Astrocyte (in vitro differentiated cells and primary cell): ENCODE measurements at regions not wholly inside any gene's neighbourhood (a gene's known extent, or its start where the extent isn't known, plus 50 kb on each side); places are given as distances from the start of the nearest gene placed in this dataset.

Source experiments
- DNase-seq: peaks from one replicate; pipeline ENCODE4 v3.0.0-alpha.2; 2010; ENCODE audit warnings: low read depth
- FAIRE-seq: peaks from 2 replicates; lab custom pipeline; 2011; peaks lifted over from hg19 to GRCh38; lab: Jason Lieb, UNC
- H2AFZ ChIP-seq: 2 replicates; pipeline ENCODE4 v1.6.0; 2012; ENCODE audit warnings: low read depth, low read length, inconsistent platforms
- H3K27ac ChIP-seq: 2 replicates; pipeline ENCODE4 v1.5.1; 2011; ENCODE audit warnings: low read depth, low read length, inconsistent platforms
- H3K27me3 ChIP-seq: 2 replicates; pipeline ENCODE4 v1.6.0; 2011; ENCODE audit warnings: low read length, inconsistent platforms; ENCODE audit not compliant: insufficient read depth
- H3K36me3 ChIP-seq: 2 replicates; pipeline ENCODE4 v1.5.1; 2011; ENCODE audit warnings: low read length, inconsistent platforms; ENCODE audit not compliant: insufficient read depth
- H3K4me1 ChIP-seq: 2 replicates; pipeline ENCODE4 v1.5.1; 2011; ENCODE audit warnings: low read length, inconsistent platforms; ENCODE audit not compliant: insufficient read depth
- H3K4me2 ChIP-seq: 2 replicates; pipeline ENCODE4 v1.6.0; 2012; ENCODE audit warnings: low read length, inconsistent platforms
- H3K4me3 ChIP-seq: 2 replicates; pipeline ENCODE4 v1.5.1; 2011; ENCODE audit warnings: low read depth, mild to moderate bottlenecking, low read length, inconsistent platforms; ENCODE audit not compliant: insufficient read depth
- H3K79me2 ChIP-seq: 2 replicates; pipeline ENCODE4 v1.6.0; 2012; ENCODE audit warnings: mild to moderate bottlenecking, low read length, inconsistent platforms; ENCODE audit not compliant: insufficient read depth
- H3K9ac ChIP-seq: 2 replicates; pipeline ENCODE4 v1.6.0; 2012; ENCODE audit warnings: mild to moderate bottlenecking, low read length, inconsistent platforms
- H3K9me3 ChIP-seq: 2 replicates; pipeline ENCODE4 v1.5.1; 2012; ENCODE audit warnings: low read depth, mild to moderate bottlenecking, low read length, inconsistent platforms; ENCODE audit not compliant: insufficient read depth
- H4K20me1 ChIP-seq: 2 replicates; pipeline ENCODE4 v1.6.0; 2012; ENCODE audit warnings: low read length, inconsistent platforms; ENCODE audit not compliant: insufficient read depth
- H3K27ac Mint-ChIP-seq: one replicate; pipeline ENCODE4 v1.8.0; 2021; ENCODE audit warnings: mild to moderate bottlenecking, mixed read lengths; ENCODE audit not compliant: unreplicated experiment
- H3K27me3 Mint-ChIP-seq: one replicate; pipeline ENCODE4 v1.8.0; 2021; ENCODE audit warnings: low read depth, mixed read lengths; ENCODE audit not compliant: unreplicated experiment
- H3K36me3 Mint-ChIP-seq: one replicate; pipeline ENCODE4 v1.8.0; 2021; ENCODE audit warnings: low read depth, mixed read lengths; ENCODE audit not compliant: unreplicated experiment
- H3K4me1 Mint-ChIP-seq: one replicate; pipeline ENCODE4 v1.8.0; 2021; ENCODE audit warnings: low read depth, mixed read lengths; ENCODE audit not compliant: unreplicated experiment
- H3K4me3 Mint-ChIP-seq: one replicate; pipeline ENCODE4 v1.8.0; 2021; ENCODE audit warnings: mild to moderate bottlenecking, moderate library complexity, mixed read lengths; ENCODE audit not compliant: unreplicated experiment
- H3K9me3 Mint-ChIP-seq: one replicate; pipeline ENCODE4 v1.8.0; 2021; ENCODE audit warnings: mild to moderate bottlenecking, mixed read lengths; ENCODE audit not compliant: unreplicated experiment
- EZH2 ChIP-seq: IDR thresholded peaks from 2 replicates; pipeline ENCODE4 v1.6.1; 2012; ENCODE audit warnings: mild to moderate bottlenecking, low read length, inconsistent platforms; ENCODE audit not compliant: insufficient read depth
- TF ChIP-seq, protein P1 (sequence below): IDR thresholded peaks from 2 replicates; pipeline ENCODE4 v1.5.1; 2011; ENCODE audit warnings: low read depth, mild to moderate bottlenecking, inconsistent platforms, low read length, moderate library complexity; ENCODE audit not compliant: insufficient read depth

- no peaks in the 10 kb centered on the region for H3K36me3 Mint-ChIP-seq
Observed at GRCh38 chr2:75321599-75321922, 122.2 kb upstream of the TACR1 start.

GRCh38 chr2:75320898-75321598 lies 121.7 kb upstream of the TACR1 start:
- no peak overlapping the region for H3K4me2 ChIP-seq
- H3K36me3 Mint-ChIP-seq: no peaks in the 10 kb centered on the region
- H3K9ac ChIP-seq: no peak overlapping the region
- no peaks in the 10 kb centered on the region for H3K36me3 ChIP-seq
- H3K79me2 ChIP-seq: no peaks in the 10 kb centered on the region
- H3K27ac ChIP-seq: no peak overlapping the region
- H3K4me1 Mint-ChIP-seq: no peaks in the 10 kb centered on the region
- H3K27me3 Mint-ChIP-seq: peaks cover 2% of the 10 kb centered on the region
- no peak for TF ChIP-seq EZH2
- TF ChIP-seq, protein P1, sequence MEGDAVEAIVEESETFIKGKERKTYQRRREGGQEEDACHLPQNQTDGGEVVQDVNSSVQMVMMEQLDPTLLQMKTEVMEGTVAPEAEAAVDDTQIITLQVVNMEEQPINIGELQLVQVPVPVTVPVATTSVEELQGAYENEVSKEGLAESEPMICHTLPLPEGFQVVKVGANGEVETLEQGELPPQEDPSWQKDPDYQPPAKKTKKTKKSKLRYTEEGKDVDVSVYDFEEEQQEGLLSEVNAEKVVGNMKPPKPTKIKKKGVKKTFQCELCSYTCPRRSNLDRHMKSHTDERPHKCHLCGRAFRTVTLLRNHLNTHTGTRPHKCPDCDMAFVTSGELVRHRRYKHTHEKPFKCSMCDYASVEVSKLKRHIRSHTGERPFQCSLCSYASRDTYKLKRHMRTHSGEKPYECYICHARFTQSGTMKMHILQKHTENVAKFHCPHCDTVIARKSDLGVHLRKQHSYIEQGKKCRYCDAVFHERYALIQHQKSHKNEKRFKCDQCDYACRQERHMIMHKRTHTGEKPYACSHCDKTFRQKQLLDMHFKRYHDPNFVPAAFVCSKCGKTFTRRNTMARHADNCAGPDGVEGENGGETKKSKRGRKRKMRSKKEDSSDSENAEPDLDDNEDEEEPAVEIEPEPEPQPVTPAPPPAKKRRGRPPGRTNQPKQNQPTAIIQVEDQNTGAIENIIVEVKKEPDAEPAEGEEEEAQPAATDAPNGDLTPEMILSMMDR: no peak
- no peak overlapping the region for H3K4me3 Mint-ChIP-seq
- peaks cover 3% of the 10 kb centered on the region for H3K9me3 Mint-ChIP-seq
- no peak overlapping the region for H2AFZ ChIP-seq
- DNase-seq (no peak), FAIRE-seq (no peak)
- no peaks in the 10 kb centered on the region for H4K20me1 ChIP-seq
- H3K27me3 ChIP-seq: no peaks in the 10 kb centered on the region
- no peaks in the 10 kb centered on the region for H3K4me1 ChIP-seq
- no peaks in the 10 kb centered on the region for H3K9me3 ChIP-seq
- H3K4me3 ChIP-seq: no peak overlapping the region
- no peak overlapping the region for H3K27ac Mint-ChIP-seq

More at GRCh38 chr2:75321599-75321922, 122.2 kb upstream of the TACR1 start:
- no peaks in the 10 kb centered on the region for H3K36me3 ChIP-seq
- no peaks in the 10 kb centered on the region for H3K9me3 ChIP-seq
- H3K79me2 ChIP-seq: no peaks in the 10 kb centered on the region
- no peak for DNase-seq
- no peak overlapping the region for H3K4me2 ChIP-seq
- no peaks in the 10 kb centered on the region for H3K27me3 ChIP-seq
- TF ChIP-seq EZH2: no peak
- TF ChIP-seq, protein P1: no peak
- peaks cover 2% of the 10 kb centered on the region for H3K27me3 Mint-ChIP-seq
- H3K27ac Mint-ChIP-seq: no peak overlapping the region
- peaks cover 3% of the 10 kb centered on the region for H3K9me3 Mint-ChIP-seq
- H4K20me1 ChIP-seq: no peaks in the 10 kb centered on the region
- H3K27ac ChIP-seq: no peak overlapping the region
- no peak overlapping the region for H3K9ac ChIP-seq
- H2AFZ ChIP-seq: no peak overlapping the region
- no peak overlapping the region for H3K4me3 Mint-ChIP-seq
- H3K4me1 ChIP-seq: no peaks in the 10 kb centered on the region
- H3K4me3 ChIP-seq: no peak overlapping the region
- H3K4me1 Mint-ChIP-seq: no peaks in the 10 kb centered on the region
- no peak for FAIRE-seq

- H3K36me3 Mint-ChIP-seq: no peaks in the 10 kb centered on the region
- no peak overlapping the region for H2AFZ ChIP-seq
Observed at GRCh38 chr2:75319951-75320350, 120.6 kb upstream of the TACR1 start.

More at GRCh38 chr2:75319951-75320350, 120.6 kb upstream of the TACR1 start:
- TF ChIP-seq, protein P1: no peak
- no peak for TF ChIP-seq EZH2
- Mint-ChIP-seq H3K27me3 (peaks cover 2% of the 10 kb centered on the region), H3K4me3 (no peak overlapping the region), H3K27ac (no peak overlapping the region), H3K4me1 (no peaks in the 10 kb centered on the region), H3K9me3 (peaks cover 3% of the 10 kb centered on the region)
- Histone ChIP-seq H3K27me3 (no peaks in the 10 kb centered on the region), H3K4me2 (no peak overlapping the region), H3K79me2 (no peaks in the 10 kb centered on the region), H3K9ac (no peak overlapping the region), H4K20me1 (no peaks in the 10 kb centered on the region), H3K36me3 (no peaks in the 10 kb centered on the region), H3K4me3 (no peak overlapping the region), H3K27ac (no peak overlapping the region), H3K9me3 (no peaks in the 10 kb centered on the region), H3K4me1 (no peaks in the 10 kb centered on the region)
- no peak for DNase-seq
- FAIRE-seq: no peak
